T-cell (primary cell): ENCODE measurements at regions not wholly inside any gene's neighbourhood (a gene's known extent, or its start where the extent isn't known, plus 50 kb on each side); places are given as distances from the start of the nearest gene placed in this dataset.

Source experiments
- ATAC-seq, 4 experiments: fragments of 200-7000 bp in 3 of 4; fragments of 150-1000 bp in 1 of 4; cut with Tn5 transposase; replicated peaks in 1 of 4; 1 replicate in 3 of 4; 2 replicates in 1 of 4; pipeline ENCODE4 v1.10.0; 2021; ENCODE audit warnings: moderate library complexity in 3 of 4, mild to moderate bottlenecking in 2 of 4, moderate number of reproducible peaks in 1 of 4
- CTCF ChIA-PET, 2 donors: fragments of 300-600 bp; sonication (Branson Sonifier 250); formaldehyde crosslinking; loops; one replicate each; lab custom pipeline; 2022; ENCODE audit warnings: antibody characterized with exemption in 2 of 2; lab: Charles Lee
- POLR2A ChIA-PET, 2 donors: fragments of 300-600 bp; sonication (Branson Sonifier 250); formaldehyde crosslinking; loops; one replicate each; lab custom pipeline; 2022; ENCODE audit warnings: antibody characterized with exemption in 2 of 2; lab: Charles Lee
- DNase-seq, 35 experiments: peaks; one replicate each; pipeline versions ENCODE4 v3.0.0 to v3.0.0-alpha.2; 2013 to 2023
- H3K27ac ChIP-seq: one replicate; pipeline ENCODE4 v1.5.1; 2013; ENCODE audit warnings: low read length
- H3K27me3 ChIP-seq, 2 experiments: replicated peaks in 1 of 2; 1 replicate in 1 of 2; 2 replicates in 1 of 2; pipeline versions ENCODE4 v1.6.1 to v1.7.0; 2013; ENCODE audit warnings: low read length in 1 of 2, mixed read lengths in 1 of 2; ENCODE audit not compliant: control insufficient read depth in 2 of 2, insufficient read depth in 2 of 2; ENCODE audit errors: extremely low read depth in 1 of 2
- H3K36me3 ChIP-seq, 2 donors: 1 replicate in 1 of 2; 2 replicates in 1 of 2; pipeline versions ENCODE4 v1.6.1 to v1.7.0; 2013; ENCODE audit warnings: low read length in 1 of 2; ENCODE audit not compliant: control insufficient read depth in 2 of 2, insufficient read depth in 1 of 2; ENCODE audit errors: extremely low read depth in 1 of 2
- H3K4me1 ChIP-seq, 2 experiments: 1 replicate in 1 of 2; 2 replicates in 1 of 2; pipeline versions ENCODE4 v1.6.1 to v1.7.0; 2013; ENCODE audit warnings: low read length in 2 of 2, mixed read lengths in 1 of 2; ENCODE audit not compliant: insufficient read depth in 2 of 2, control insufficient read depth in 1 of 2; ENCODE audit errors: extremely low read depth in 1 of 2
- H3K4me3 ChIP-seq, 2 donors: 1 replicate in 1 of 2; 2 replicates in 1 of 2; pipeline versions ENCODE4 v1.5.1 to v1.7.0; 2013; ENCODE audit warnings: mild to moderate bottlenecking in 2 of 2, low read length in 1 of 2, moderate library complexity in 1 of 2; ENCODE audit not compliant: control insufficient read depth in 1 of 2; ENCODE audit errors: extremely low read depth in 1 of 2
- H3K9me3 ChIP-seq: 2 replicates; pipeline ENCODE4 v1.7.0; 2013
- H3K27ac Mint-ChIP-seq, 2 donors: one replicate each; pipeline ENCODE4 v1.8.0; 2020 to 2021; ENCODE audit warnings: mild to moderate bottlenecking in 2 of 2, mixed read lengths in 2 of 2
- H3K27me3 Mint-ChIP-seq, 2 donors: one replicate each; pipeline ENCODE4 v1.8.0; 2021 to 2022; ENCODE audit warnings: mixed read lengths in 2 of 2
- H3K36me3 Mint-ChIP-seq: one replicate; pipeline ENCODE4 v1.8.0; 2021; ENCODE audit warnings: mixed read lengths
- H3K4me1 Mint-ChIP-seq, 3 donors: one replicate each; pipeline ENCODE4 v1.8.0; 2020 to 2022; ENCODE audit warnings: mixed read lengths in 3 of 3, mild to moderate bottlenecking in 1 of 3
- H3K4me3 Mint-ChIP-seq, 3 donors: one replicate each; pipeline ENCODE4 v1.8.0; 2020 to 2022; ENCODE audit warnings: mild to moderate bottlenecking in 3 of 3, mixed read lengths in 3 of 3, moderate library complexity in 3 of 3
- H3K9me3 Mint-ChIP-seq, 3 donors: one replicate each; pipeline ENCODE4 v1.8.0; 2020 to 2022; ENCODE audit warnings: mixed read lengths in 3 of 3
- WGBS: methylation state at CpG from one replicate; pipeline ENCODE4 v1.1.5; 2013; ENCODE audit warnings: missing lambda C conversion rate; ENCODE audit not compliant: insufficient coverage; 5-methylcytosine and 5-hydroxymethylcytosine counted together

- no peak for ATAC-seq
- Histone ChIP-seq H3K27me3 (no peaks in the 10 kb centered on the region), H3K4me3 (no peak overlapping the region), H3K4me1 (no peaks in the 10 kb centered on the region), H3K27ac (no peak overlapping the region), H3K36me3 (no peaks in the 10 kb centered on the region), H3K9me3 (no peaks in the 10 kb centered on the region)
- Mint-ChIP-seq H3K4me3 (no peak overlapping the region), H3K27me3 (no peaks in the 10 kb centered on the region), H3K9me3 (peaks cover 3 to 30% (median 26%) of the 10 kb centered on the region in 3 donors), H3K4me1 (no peaks in the 10 kb centered on the region), H3K36me3 (no peaks in the 10 kb centered on the region), H3K27ac (no peak overlapping the region)
- no peak for DNase-seq
- CTCF ChIA-PET, result no interaction called here
- 74% methylated on average over 6 of the region's 7 CpGs for WGBS
- POLR2A ChIA-PET, result no interaction called here
Observed at GRCh38 chr5:3925022-3925421, 329.4 kb downstream of the IRX1 start.

GRCh38 chr5:3925935-3926334 is 330.3 kb downstream of the IRX1 start:
- H3K9me3 Mint-ChIP-seq, result peaks cover 3 to 26% (median 23%) of the 10 kb centered on the region in 3 donors
- no peaks in the 10 kb centered on the region for H3K27me3 Mint-ChIP-seq
- H3K4me1 Mint-ChIP-seq, result no peaks in the 10 kb centered on the region
- no peak for DNase-seq
- Histone ChIP-seq H3K9me3 (no peaks in the 10 kb centered on the region), H3K4me3 (no peak overlapping the region), H3K36me3 (no peaks in the 10 kb centered on the region), H3K27me3 (no peaks in the 10 kb centered on the region), H3K4me1 (no peaks in the 10 kb centered on the region), H3K27ac (no peak overlapping the region)
- H3K27ac Mint-ChIP-seq, result no peak overlapping the region
- ATAC-seq, result no peak
- 89% methylated on average over 5 of the region's 8 CpGs for WGBS
- ChIA-PET CTCF (no interaction called here), POLR2A (no interaction called here)
- no peaks in the 10 kb centered on the region for H3K36me3 Mint-ChIP-seq
- H3K4me3 Mint-ChIP-seq, result no peak overlapping the region

GRCh38 chr5:3929799-3930198 is 334.2 kb downstream of the IRX1 start:
- no peaks in the 10 kb centered on the region for H3K36me3 Mint-ChIP-seq
- H3K4me1 Mint-ChIP-seq, result no peaks in the 10 kb centered on the region
- peaks cover 0 to 26% (median 23%) of the 10 kb centered on the region in 3 donors for H3K9me3 Mint-ChIP-seq
- Histone ChIP-seq H3K9me3 (no peaks in the 10 kb centered on the region), H3K27ac (no peak overlapping the region), H3K27me3 (no peaks in the 10 kb centered on the region), H3K36me3 (no peaks in the 10 kb centered on the region), H3K4me1 (no peaks in the 10 kb centered on the region), H3K4me3 (no peak overlapping the region)
- no peak for DNase-seq
- ChIA-PET POLR2A (no interaction called here), CTCF (no interaction called here)
- no peak for ATAC-seq
- no peaks in the 10 kb centered on the region for H3K27me3 Mint-ChIP-seq
- H3K27ac Mint-ChIP-seq, result no peak overlapping the region
- 81% methylated on average over 3 of the region's 6 CpGs for WGBS
- no peak overlapping the region for H3K4me3 Mint-ChIP-seq

GRCh38 chr5:3931976-3932375 is 336.3 kb downstream of the IRX1 start:
- no peaks in the 10 kb centered on the region for H3K27me3 ChIP-seq
- Mint-ChIP-seq H3K27ac (no peak overlapping the region), H3K9me3 (peaks cover 0 to 35% (median 28%) of the 10 kb centered on the region in 3 donors), H3K4me3 (no peak overlapping the region), H3K36me3 (no peaks in the 10 kb centered on the region), H3K27me3 (no peaks in the 10 kb centered on the region), H3K4me1 (no peaks in the 10 kb centered on the region)
- no peak overlapping the region for H3K27ac ChIP-seq
- no peaks in the 10 kb centered on the region for H3K4me1 ChIP-seq
- DNase-seq, result no peak
- ChIA-PET POLR2A (no interaction called here), CTCF (no interaction called here)
- peaks cover 2% of the 10 kb centered on the region for H3K9me3 ChIP-seq
- WGBS, result 89% methylated on average over 16 of the region's 17 CpGs
- H3K36me3 ChIP-seq, result no peaks in the 10 kb centered on the region
- H3K4me3 ChIP-seq, result no peak overlapping the region
- ATAC-seq, result no peak

- ChIA-PET CTCF (no interaction called here), POLR2A (no interaction called here)
- DNase-seq (no peak), ATAC-seq (no peak)
- no peak overlapping the region for H3K27ac Mint-ChIP-seq
- H3K36me3 Mint-ChIP-seq, result no peaks in the 10 kb centered on the region
- no peaks in the 10 kb centered on the region for H3K27me3 Mint-ChIP-seq
- 88% methylated on average over 4 of the region's 4 CpGs for WGBS
- H3K4me3 Mint-ChIP-seq, result no peak overlapping the region
- H3K27ac ChIP-seq, result no peak overlapping the region
- no peak overlapping the region for H3K4me3 ChIP-seq
- no peaks in the 10 kb centered on the region for H3K4me1 Mint-ChIP-seq
- no peaks in the 10 kb centered on the region for H3K4me1 ChIP-seq
- H3K9me3 ChIP-seq, result peaks cover 2% of the 10 kb centered on the region
- H3K36me3 ChIP-seq, result no peaks in the 10 kb centered on the region
- no peaks in the 10 kb centered on the region for H3K27me3 ChIP-seq
- peaks cover 3 to 34% (median 17%) of the 10 kb centered on the region in 3 donors for H3K9me3 Mint-ChIP-seq
Observed at GRCh38 chr5:3933536-3933935, 337.9 kb downstream of the IRX1 start.

- WGBS, result no CpG with 5 or more reads among the region's 2 CpGs
- Histone ChIP-seq H3K27ac (no peak overlapping the region), H3K4me3 (no peak overlapping the region), H3K9me3 (peaks cover 2% of the 10 kb centered on the region), H3K4me1 (no peaks in the 10 kb centered on the region), H3K27me3 (no peaks in the 10 kb centered on the region), H3K36me3 (no peaks in the 10 kb centered on the region)
- Mint-ChIP-seq H3K9me3 (peaks cover 3 to 33% (median 14%) of the 10 kb centered on the region in 3 donors), H3K36me3 (no peaks in the 10 kb centered on the region), H3K4me1 (no peaks in the 10 kb centered on the region), H3K4me3 (no peak overlapping the region), H3K27ac (no peak overlapping the region), H3K27me3 (no peaks in the 10 kb centered on the region)
- POLR2A ChIA-PET, result no interaction called here
- DNase-seq (no peak), ATAC-seq (no peak)
- CTCF ChIA-PET, result no interaction called here
Observed at GRCh38 chr5:3933966-3934365, 338.3 kb downstream of the IRX1 start.

GRCh38 chr5:3943859-3944258 is 348.2 kb downstream of the IRX1 start:
- Mint-ChIP-seq H3K27ac (no peak overlapping the region), H3K36me3 (no peaks in the 10 kb centered on the region), H3K4me1 (no peaks in the 10 kb centered on the region), H3K27me3 (no peaks in the 10 kb centered on the region), H3K4me3 (no peak overlapping the region), H3K9me3 (peaks cover 4 to 23% (median 8%) of the 10 kb centered on the region in 3 donors)
- peaks cover 2% of the 10 kb centered on the region for H3K9me3 ChIP-seq
- POLR2A ChIA-PET, result no interaction called here
- no peaks in the 10 kb centered on the region for H3K27me3 ChIP-seq
- H3K27ac ChIP-seq, result no peak overlapping the region
- no peaks in the 10 kb centered on the region for H3K4me1 ChIP-seq
- CTCF ChIA-PET, result no interaction called here
- DNase-seq, result no peak
- no peak for ATAC-seq
- H3K4me3 ChIP-seq, result no peak overlapping the region
- H3K36me3 ChIP-seq, result no peaks in the 10 kb centered on the region
- no CpG with 5 or more reads among the region's 2 CpGs for WGBS
